ENCODE measurements at regions not wholly inside any gene's neighbourhood (a gene's known extent, or its start where the extent isn't known, plus 50 kb on each side); places are given as distances from the start of the nearest gene placed in this dataset.

DNA sequence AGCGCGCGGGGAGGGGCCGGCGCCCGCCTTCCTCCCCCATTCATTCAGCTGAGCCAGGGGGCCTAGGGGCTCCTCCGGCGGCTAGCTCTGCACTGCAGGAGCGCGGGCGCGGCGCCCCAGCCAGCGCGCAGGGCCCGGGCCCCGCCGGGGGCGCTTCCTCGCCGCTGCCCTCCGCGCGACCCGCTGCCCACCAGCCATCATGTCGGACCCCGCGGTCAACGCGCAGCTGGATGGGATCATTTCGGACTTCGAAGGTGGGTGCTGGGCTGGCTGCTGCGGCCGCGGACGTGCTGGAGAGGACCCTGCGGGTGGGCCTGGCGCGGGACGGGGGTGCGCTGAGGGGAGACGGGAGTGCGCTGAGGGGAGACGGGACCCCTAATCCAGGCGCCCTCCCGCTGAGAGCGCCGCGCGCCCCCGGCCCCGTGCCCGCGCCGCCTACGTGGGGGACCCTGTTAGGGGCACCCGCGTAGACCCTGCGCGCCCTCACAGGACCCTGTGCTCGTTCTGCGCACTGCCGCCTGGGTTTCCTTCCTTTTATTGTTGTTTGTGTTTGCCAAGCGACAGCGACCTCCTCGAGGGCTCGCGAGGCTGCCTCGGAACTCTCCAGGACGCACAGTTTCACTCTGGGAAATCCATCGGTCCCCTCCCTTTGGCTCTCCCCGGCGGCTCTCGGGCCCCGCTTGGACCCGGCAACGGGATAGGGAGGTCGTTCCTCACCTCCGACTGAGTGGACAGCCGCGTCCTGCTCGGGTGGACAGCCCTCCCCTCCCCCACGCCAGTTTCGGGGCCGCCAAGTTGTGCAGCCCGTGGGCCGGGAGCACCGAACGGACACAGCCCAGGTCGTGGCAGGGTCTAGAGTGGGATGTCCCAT is 232.8 kb downstream of the SEC14L1 start:
- TF ChIP-seq, protein P1, sequence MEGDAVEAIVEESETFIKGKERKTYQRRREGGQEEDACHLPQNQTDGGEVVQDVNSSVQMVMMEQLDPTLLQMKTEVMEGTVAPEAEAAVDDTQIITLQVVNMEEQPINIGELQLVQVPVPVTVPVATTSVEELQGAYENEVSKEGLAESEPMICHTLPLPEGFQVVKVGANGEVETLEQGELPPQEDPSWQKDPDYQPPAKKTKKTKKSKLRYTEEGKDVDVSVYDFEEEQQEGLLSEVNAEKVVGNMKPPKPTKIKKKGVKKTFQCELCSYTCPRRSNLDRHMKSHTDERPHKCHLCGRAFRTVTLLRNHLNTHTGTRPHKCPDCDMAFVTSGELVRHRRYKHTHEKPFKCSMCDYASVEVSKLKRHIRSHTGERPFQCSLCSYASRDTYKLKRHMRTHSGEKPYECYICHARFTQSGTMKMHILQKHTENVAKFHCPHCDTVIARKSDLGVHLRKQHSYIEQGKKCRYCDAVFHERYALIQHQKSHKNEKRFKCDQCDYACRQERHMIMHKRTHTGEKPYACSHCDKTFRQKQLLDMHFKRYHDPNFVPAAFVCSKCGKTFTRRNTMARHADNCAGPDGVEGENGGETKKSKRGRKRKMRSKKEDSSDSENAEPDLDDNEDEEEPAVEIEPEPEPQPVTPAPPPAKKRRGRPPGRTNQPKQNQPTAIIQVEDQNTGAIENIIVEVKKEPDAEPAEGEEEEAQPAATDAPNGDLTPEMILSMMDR (IDR thresholded peaks at IDR 0.05), result no peak
- WGBS, 2 donors, result 0% methylated on average over 73 to 90 of the region's 90 CpGs
- H3K4me3 ChIP-seq, result peak overlapping the region; percentile 81 to 100 (median 92)
- H3K27me3 ChIP-seq, result no peaks in the 10 kb centered on the region
- peak overlapping the region; percentile 89 to 99 (median 97) for H3K27ac ChIP-seq
- H3K9me3 ChIP-seq, result no peaks in the 10 kb centered on the region
- H3K4me1 ChIP-seq, result peaks cover 54 to 85% (median 80%) of the 10 kb centered on the region in 9 donors
- ATAC-seq (peak; percentile 1 to 28 (median 20)), DNase-seq (peak; percentile 61 to 69)
- intact Hi-C loops (cut with DNase I), result loop anchor here in 5 of 10 donors (5.0 to 10.0 kb wide), 3 partner anchors 41 to 54 kb away; no protein-coding TSS in a partner anchor
- H3K36me3 ChIP-seq, result no peaks in the 10 kb centered on the region

DNA sequence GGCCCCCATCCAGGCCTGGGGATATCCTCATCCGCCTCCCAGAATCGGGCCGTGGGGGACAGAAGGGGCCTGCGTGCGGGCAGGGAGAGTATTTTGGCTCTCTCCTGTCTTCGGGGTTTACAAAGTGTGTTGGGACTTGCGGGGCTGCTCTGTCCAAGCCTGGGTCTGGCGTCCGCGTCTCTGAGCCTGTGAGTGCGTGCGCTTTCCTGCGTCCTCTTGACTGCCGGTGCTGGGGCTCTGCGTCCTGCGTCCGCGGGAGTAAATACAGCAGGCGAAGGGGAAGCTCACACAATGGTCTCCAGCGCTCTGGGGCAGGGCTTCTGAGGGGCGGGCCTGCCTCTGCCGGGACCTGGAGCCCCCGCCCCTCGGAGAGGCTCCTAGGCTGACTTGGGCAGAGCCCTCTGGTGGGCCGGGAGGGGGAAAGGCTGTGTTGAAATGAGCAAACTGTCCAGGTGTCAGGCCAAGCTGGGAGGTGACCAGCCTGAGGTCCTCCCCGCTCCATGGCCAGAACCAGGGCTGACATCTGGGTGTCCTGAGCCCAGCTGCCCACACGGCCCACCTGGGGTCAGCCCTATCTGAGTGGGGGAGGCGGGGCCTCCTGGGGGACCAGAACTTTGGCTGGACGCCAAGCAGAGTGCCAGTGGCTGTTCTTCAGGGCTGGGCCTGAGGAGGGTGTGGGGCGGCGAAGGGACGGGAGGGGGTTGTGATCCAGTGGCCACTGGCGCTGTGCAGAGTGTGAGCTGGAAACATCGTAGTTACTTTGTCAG is 233.6 kb downstream of the SEC14L1 start:
- H3K9me3 ChIP-seq, result no peaks in the 10 kb centered on the region
- peaks cover 0 to 3% (median 0%) of the 10 kb centered on the region in 9 donors for H3K36me3 ChIP-seq
- TF ChIP-seq, protein P1 (IDR thresholded peaks at IDR 0.05), result peak in 8 of 9 donors; percentile 23 to 65 (median 38)
- WGBS, 2 donors, result 1 to 2% methylated on average over 34 of the region's 34 CpGs
- H3K4me1 ChIP-seq, result peaks cover 61 to 88% (median 85%) of the 10 kb centered on the region in 9 donors
- DNase-seq (peak; percentile 83 to 88), ATAC-seq (peak; percentile 68 to 84 (median 82))
- peak overlapping the region; percentile 81 to 100 (median 92) for H3K4me3 ChIP-seq
- intact Hi-C loops (cut with DNase I), result loop anchor here in 5 of 10 donors (5.0 to 10.0 kb wide), 3 partner anchors 42 to 53 kb away; no protein-coding TSS in a partner anchor
- no peaks in the 10 kb centered on the region for H3K27me3 ChIP-seq
- H3K27ac ChIP-seq, result peak overlapping the region; percentile 89 to 99 (median 97)

DNA sequence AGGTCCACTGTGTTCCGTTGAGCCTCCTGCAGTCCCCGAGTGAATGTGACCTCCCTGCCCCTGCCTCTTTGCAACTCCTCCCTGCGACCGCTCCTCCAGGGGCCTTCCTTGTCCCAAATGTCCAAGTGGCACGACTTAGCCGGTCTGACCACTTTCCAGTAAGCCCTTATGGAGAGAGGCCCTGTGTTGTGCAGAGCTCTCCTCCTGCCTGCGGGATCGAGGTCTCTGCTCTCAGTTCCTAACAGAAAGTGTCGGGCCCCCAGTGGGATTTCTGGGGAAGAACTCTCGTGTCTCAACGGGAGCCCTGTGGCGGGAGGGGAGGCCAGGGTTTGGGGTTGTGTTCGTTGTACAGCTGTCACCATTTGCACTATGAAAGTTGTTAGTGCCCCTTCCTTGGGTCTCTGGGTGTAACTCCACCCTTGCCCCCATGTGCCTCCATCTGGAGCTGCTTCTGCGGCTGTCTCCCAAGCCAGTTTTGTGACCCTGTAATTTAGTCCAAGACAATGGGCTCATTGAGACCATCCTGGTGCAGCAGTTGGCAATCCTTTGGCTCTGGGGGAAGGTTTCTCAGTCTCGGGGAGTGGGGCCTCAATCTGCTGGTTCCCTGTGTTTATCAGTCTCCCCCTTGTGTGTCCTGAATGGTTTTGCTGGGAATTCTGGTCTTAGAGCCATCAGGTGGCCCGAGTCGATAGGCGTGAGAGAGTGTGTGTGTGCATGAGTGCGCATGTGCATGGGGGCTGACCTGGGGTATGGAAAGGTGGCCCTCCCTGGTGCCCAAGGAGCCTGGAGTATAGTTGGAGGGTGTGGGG is 234.5 kb downstream of the SEC14L1 start:
- Histone ChIP-seq H3K27me3 (no peaks in the 10 kb centered on the region), H3K4me3 (peak overlapping the region; percentile 81 to 100 (median 92)), H3K27ac (peak overlapping the region in 9 of 10 donors; percentile 89 to 99 (median 97)), H3K9me3 (no peaks in the 10 kb centered on the region), H3K36me3 (peaks cover 0 to 3% (median 0%) of the 10 kb centered on the region in 9 donors), H3K4me1 (peaks cover 64 to 88% (median 84%) of the 10 kb centered on the region in 9 donors)
- ATAC-seq, result no peak
- no peak for DNase-seq
- intact Hi-C loops (cut with DNase I), result loop anchor here in 4 of 10 donors (5.0 to 10.0 kb wide), 3 partner anchors 42 to 49 kb away; no protein-coding TSS in a partner anchor
- WGBS, 2 donors, result 45 to 53% methylated on average over 19 of the region's 19 CpGs
- TF ChIP-seq, protein P1 (IDR thresholded peaks at IDR 0.05), result no peak
